ENCODE measurements at regions not wholly inside any gene's neighbourhood (a gene's known extent, or its start where the extent isn't known, plus 50 kb on each side); places are given as distances from the start of the nearest gene placed in this dataset.

- DNase-seq (ENCODE audit: extremely low spot score in 2 of 2) = no peak
- H3K9me3 ChIP-seq = no peaks in the 10 kb centered on the region
- TF ChIP-seq CTCF (IDR thresholded peaks at IDR 0.05) = no peak
These were observed 387.9 kb downstream of the ZIC1 start for GRCh38 chr3:147797095-147797494.

GRCh38 chr3:147799601-147800000 is 390.4 kb downstream of the ZIC1 start:
- Histone ChIP-seq H3K27me3 (no peaks in the 10 kb centered on the region), H3K4me1 (no peaks in the 10 kb centered on the region), H3K36me3 (no peaks in the 10 kb centered on the region), H3K4me3 (no peak overlapping the region), H3K9me3 (no peaks in the 10 kb centered on the region), H3K27ac (no peak overlapping the region)
- DNase-seq (ENCODE audit: extremely low spot score in 2 of 2) = no peak
- TF ChIP-seq POLR2A (IDR thresholded peaks at IDR 0.05) = no peak
- no peak for TF ChIP-seq CTCF (IDR thresholded peaks at IDR 0.05)
- TF ChIP-seq POLR2AphosphoS5 (IDR thresholded peaks at IDR 0.05; ENCODE audit: insufficient read depth in 1 of 2, low read depth in 1 of 2) = no peak
- intact Hi-C loops (cut with DNase I) = no loop called here

More at GRCh38 chr3:147797095-147797494, 387.9 kb downstream of the ZIC1 start:
- Histone ChIP-seq H3K27me3 (no peaks in the 10 kb centered on the region), H3K4me3 (no peak overlapping the region), H3K36me3 (no peaks in the 10 kb centered on the region), H3K4me1 (no peaks in the 10 kb centered on the region), H3K27ac (no peak overlapping the region)
- intact Hi-C loops (cut with DNase I) = no loop called here

- Histone ChIP-seq H3K4me1 (no peaks in the 10 kb centered on the region), H3K27me3 (no peaks in the 10 kb centered on the region), H3K36me3 (no peaks in the 10 kb centered on the region), H3K4me3 (no peak overlapping the region), H3K9me3 (no peaks in the 10 kb centered on the region), H3K27ac (no peak overlapping the region)
- DNase-seq (ENCODE audit: extremely low spot score in 2 of 2) = no peak
- TF ChIP-seq CTCF (IDR thresholded peaks at IDR 0.05) (no peak), POLR2A (IDR thresholded peaks at IDR 0.05) (no peak), POLR2AphosphoS5 (IDR thresholded peaks at IDR 0.05; ENCODE audit: insufficient read depth in 1 of 2, low read depth in 1 of 2) (no peak)
- intact Hi-C loops (cut with DNase I) = no loop called here
These were observed 398.6 kb downstream of the ZIC1 start for GRCh38 chr3:147807776-147808175.

GRCh38 chr3:147809206-147809605 is 400.0 kb downstream of the ZIC1 start:
- H3K27ac ChIP-seq = no peak overlapping the region
- intact Hi-C loops (cut with DNase I) = no loop called here
- no peaks in the 10 kb centered on the region for H3K9me3 ChIP-seq
- no peaks in the 10 kb centered on the region for H3K36me3 ChIP-seq
- no peak overlapping the region for H3K4me3 ChIP-seq
- TF ChIP-seq POLR2A (IDR thresholded peaks at IDR 0.05) (no peak), CTCF (IDR thresholded peaks at IDR 0.05) (no peak), POLR2AphosphoS5 (IDR thresholded peaks at IDR 0.05; ENCODE audit: insufficient read depth in 1 of 2, low read depth in 1 of 2) (no peak)
- no peak for DNase-seq (ENCODE audit: extremely low spot score in 2 of 2)
- no peaks in the 10 kb centered on the region for H3K27me3 ChIP-seq
- H3K4me1 ChIP-seq = no peaks in the 10 kb centered on the region

GRCh38 chr3:147812186-147812911 is 403.2 kb downstream of the ZIC1 start:
- no peaks in the 10 kb centered on the region for H3K9me3 ChIP-seq
- H3K36me3 ChIP-seq = no peaks in the 10 kb centered on the region
- no peak for DNase-seq (ENCODE audit: extremely low spot score in 2 of 2)
- intact Hi-C loops (cut with DNase I) = no loop called here
- TF ChIP-seq POLR2AphosphoS5 (IDR thresholded peaks at IDR 0.05; ENCODE audit: insufficient read depth in 1 of 2, low read depth in 1 of 2) = peak in 1 of 2 donors; percentile 53
- no peak for TF ChIP-seq POLR2A (IDR thresholded peaks at IDR 0.05)
- H3K27ac ChIP-seq = no peak overlapping the region
- H3K27me3 ChIP-seq = no peaks in the 10 kb centered on the region
- H3K4me1 ChIP-seq = no peaks in the 10 kb centered on the region
- H3K4me3 ChIP-seq = no peak overlapping the region
